PFSK-1 (cell line): ENCODE measurements at regions not wholly inside any gene's neighbourhood (a gene's known extent, or its start where the extent isn't known, plus 50 kb on each side); places are given as distances from the start of the nearest gene placed in this dataset.

Experiments used
- FOXP2 ChIP-seq: optimal IDR thresholded peaks from 2 replicates; pipeline ENCODE3; 2011; ENCODE audit warnings: borderline replicate concordance, control low read depth, inconsistent platforms; ENCODE audit not compliant: insufficient read depth; ENCODE audit errors: extremely low read length, extremely low read depth
- POLR2AphosphoS5 ChIP-seq: IDR thresholded peaks from 2 replicates; pipeline ENCODE4 v1.6.1; 2012; ENCODE audit warnings: low read depth, mild to moderate bottlenecking, control low read depth, low read length, moderate library complexity
- SIN3A ChIP-seq: IDR thresholded peaks from 2 replicates; pipeline ENCODE4 v1.6.1; 2012; ENCODE audit warnings: mild to moderate bottlenecking, low read length, moderate library complexity, borderline replicate concordance; ENCODE audit not compliant: insufficient read depth
- TAF1 ChIP-seq: IDR thresholded peaks from 2 replicates; pipeline ENCODE4 v1.6.1; 2012; ENCODE audit warnings: low read length, control low read depth, borderline replicate concordance; ENCODE audit not compliant: insufficient read depth
- TF ChIP-seq, protein P1 (sequence below), 2 experiments: IDR thresholded peaks; 2 replicates each; pipeline versions ENCODE4 v1.6.1 to v1.8.0; 2011 to 2012; ENCODE audit warnings: low read depth in 2 of 2, low read length in 2 of 2, control low read depth in 1 of 2, inconsistent platforms in 1 of 2, mild to moderate bottlenecking in 1 of 2, moderate library complexity in 1 of 2; ENCODE audit not compliant: insufficient read depth in 1 of 2

DNA sequence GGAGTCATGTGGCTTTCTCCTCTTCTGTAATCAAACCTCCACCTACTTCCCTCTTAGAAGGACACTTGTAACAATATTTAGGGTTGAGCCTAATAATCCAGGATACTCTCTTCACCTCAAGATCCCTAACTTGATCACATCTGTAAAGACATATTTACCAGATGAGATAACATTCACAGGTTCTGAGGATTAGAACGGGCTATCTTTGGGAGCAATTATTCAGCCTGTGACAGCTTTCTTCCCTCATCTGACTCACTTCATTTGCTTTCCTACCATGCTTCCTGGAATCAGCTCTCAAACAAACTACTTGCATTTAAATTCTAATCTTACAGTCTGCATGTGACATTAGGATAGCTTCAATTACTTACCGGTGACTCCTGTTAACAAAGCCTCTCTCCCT, 133.5 kb upstream of the NDST3 start:
- TF ChIP-seq POLR2AphosphoS5: no peak
- TF ChIP-seq, protein P1, sequence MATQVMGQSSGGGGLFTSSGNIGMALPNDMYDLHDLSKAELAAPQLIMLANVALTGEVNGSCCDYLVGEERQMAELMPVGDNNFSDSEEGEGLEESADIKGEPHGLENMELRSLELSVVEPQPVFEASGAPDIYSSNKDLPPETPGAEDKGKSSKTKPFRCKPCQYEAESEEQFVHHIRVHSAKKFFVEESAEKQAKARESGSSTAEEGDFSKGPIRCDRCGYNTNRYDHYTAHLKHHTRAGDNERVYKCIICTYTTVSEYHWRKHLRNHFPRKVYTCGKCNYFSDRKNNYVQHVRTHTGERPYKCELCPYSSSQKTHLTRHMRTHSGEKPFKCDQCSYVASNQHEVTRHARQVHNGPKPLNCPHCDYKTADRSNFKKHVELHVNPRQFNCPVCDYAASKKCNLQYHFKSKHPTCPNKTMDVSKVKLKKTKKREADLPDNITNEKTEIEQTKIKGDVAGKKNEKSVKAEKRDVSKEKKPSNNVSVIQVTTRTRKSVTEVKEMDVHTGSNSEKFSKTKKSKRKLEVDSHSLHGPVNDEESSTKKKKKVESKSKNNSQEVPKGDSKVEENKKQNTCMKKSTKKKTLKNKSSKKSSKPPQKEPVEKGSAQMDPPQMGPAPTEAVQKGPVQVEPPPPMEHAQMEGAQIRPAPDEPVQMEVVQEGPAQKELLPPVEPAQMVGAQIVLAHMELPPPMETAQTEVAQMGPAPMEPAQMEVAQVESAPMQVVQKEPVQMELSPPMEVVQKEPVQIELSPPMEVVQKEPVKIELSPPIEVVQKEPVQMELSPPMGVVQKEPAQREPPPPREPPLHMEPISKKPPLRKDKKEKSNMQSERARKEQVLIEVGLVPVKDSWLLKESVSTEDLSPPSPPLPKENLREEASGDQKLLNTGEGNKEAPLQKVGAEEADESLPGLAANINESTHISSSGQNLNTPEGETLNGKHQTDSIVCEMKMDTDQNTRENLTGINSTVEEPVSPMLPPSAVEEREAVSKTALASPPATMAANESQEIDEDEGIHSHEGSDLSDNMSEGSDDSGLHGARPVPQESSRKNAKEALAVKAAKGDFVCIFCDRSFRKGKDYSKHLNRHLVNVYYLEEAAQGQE (IDR thresholded peaks at IDR 0.05; ENCODE audit: insufficient read depth in 1 of 2, low read depth in 2 of 2, low read length in 2 of 2): no peak
- TF ChIP-seq TAF1: no peak
- TF ChIP-seq SIN3A: no peak
- TF ChIP-seq FOXP2: no peak
